SW480 (cell line): ENCODE measurements at regions not wholly inside any gene's neighbourhood (a gene's known extent, or its start where the extent isn't known, plus 50 kb on each side); places are given as distances from the start of the nearest gene placed in this dataset.
"Not testable (repeated sequence)": the region's sequence is repeated elsewhere in the genome, so short reads cannot be mapped to it uniquely, and the experiment has no call there.

Source experiments
- DNase-seq: peaks from one replicate; pipeline ENCODE4 v3.0.0-alpha.2; 2016; ENCODE audit warnings: low spot score

GRCh38 chr6:71360556-71361335 is 72.1 kb downstream of the OGFRL1 start:
- not testable (repeated sequence) for DNase-seq

- no peak for DNase-seq
Observed at GRCh38 chr6:71364889-71365542, 76.4 kb downstream of the OGFRL1 start.

- no peak for DNase-seq
Observed at GRCh38 chr6:71367756-71368155, 79.1 kb downstream of the OGFRL1 start.

- no peak for DNase-seq
Observed at GRCh38 chr6:71368284-71368683, 79.7 kb downstream of the OGFRL1 start.

GRCh38 chr6:71371559-71371958 is 82.9 kb downstream of the OGFRL1 start:
- DNase-seq, result no peak

GRCh38 chr6:71373943-71374342 is 85.3 kb downstream of the OGFRL1 start:
- no peak for DNase-seq

GRCh38 chr6:71375676-71376075 is 87.1 kb downstream of the OGFRL1 start:
- DNase-seq, result no peak

GRCh38 chr6:71376830-71377229 is 88.2 kb downstream of the OGFRL1 start:
- no peak for DNase-seq

- no peak for DNase-seq
Observed at GRCh38 chr6:71383476-71383875, 94.9 kb downstream of the OGFRL1 start.

- DNase-seq, result no peak
Observed at GRCh38 chr6:71383901-71384489, 95.4 kb downstream of the OGFRL1 start.

GRCh38 chr6:71385111-71385822 is 96.7 kb downstream of the OGFRL1 start:
- no peak for DNase-seq

- DNase-seq, result no peak
Observed at GRCh38 chr6:71386215-71386614, 97.6 kb downstream of the OGFRL1 start.

- DNase-seq, result no peak
Observed at GRCh38 chr6:71387179-71387578, 98.6 kb downstream of the OGFRL1 start.

GRCh38 chr6:71388068-71388744 is 99.6 kb downstream of the OGFRL1 start:
- no peak for DNase-seq

- no peak for DNase-seq
Observed at GRCh38 chr6:71388856-71389527, 100.4 kb downstream of the OGFRL1 start.

- DNase-seq, result no peak
Observed at GRCh38 chr6:71391126-71391525, 102.5 kb downstream of the OGFRL1 start.

- DNase-seq, result no peak
Observed at GRCh38 chr6:71392276-71392675, 103.7 kb downstream of the OGFRL1 start.

- no peak for DNase-seq
Observed at GRCh38 chr6:71393471-71393870, 104.9 kb downstream of the OGFRL1 start.

GRCh38 chr6:71393981-71394432 is 105.4 kb downstream of the OGFRL1 start:
- no peak for DNase-seq

GRCh38 chr6:71394926-71395325 is 106.3 kb downstream of the OGFRL1 start:
- no peak for DNase-seq

GRCh38 chr6:71395731-71396409 is 107.3 kb downstream of the OGFRL1 start:
- no peak for DNase-seq
